ENCODE measurements at regions not wholly inside any gene's neighbourhood (a gene's known extent, or its start where the extent isn't known, plus 50 kb on each side); places are given as distances from the start of the nearest gene placed in this dataset. TPM values are rescaled to one million over a fixed set of nuclear protein-coding genes. Genes with fewer than 3 reads are reported as not detected.
"Not testable (repeated sequence)": the region's sequence is repeated elsewhere in the genome, so short reads cannot be mapped to it uniquely, and the experiment has no call there.

- ChIA-PET POLR2A (no interaction called here), CTCF (no interaction called here)
- DNase-seq: no peak
- H3K4me1 Mint-ChIP-seq (ENCODE audit: low read depth): no peaks in the 10 kb centered on the region
- no peaks in the 10 kb centered on the region for H3K9me3 Mint-ChIP-seq
- H3K36me3 Mint-ChIP-seq: no peaks in the 10 kb centered on the region
- no peak overlapping the region for H3K27ac Mint-ChIP-seq
- no peak overlapping the region for H3K4me3 Mint-ChIP-seq
- intact Hi-C loops (cut with micrococcal nuclease): no loop called here
- H3K27me3 Mint-ChIP-seq: no peaks in the 10 kb centered on the region
Measured at GRCh38 chr3:151544164-151544548, 83.3 kb upstream of the IGSF10 start.

GRCh38 chr3:151541178-151541577 lies 80.3 kb upstream of the IGSF10 start:
- no peaks in the 10 kb centered on the region for H3K4me1 Mint-ChIP-seq (ENCODE audit: low read depth)
- CTCF ChIA-PET: no interaction called here
- intact Hi-C loops (cut with micrococcal nuclease): no loop called here
- DNase-seq: no peak
- H3K27me3 Mint-ChIP-seq: no peaks in the 10 kb centered on the region
- no peak overlapping the region for H3K4me3 Mint-ChIP-seq
- POLR2A ChIA-PET: no interaction called here
- H3K36me3 Mint-ChIP-seq: no peaks in the 10 kb centered on the region
- no peak overlapping the region for H3K27ac Mint-ChIP-seq
- H3K9me3 Mint-ChIP-seq: no peaks in the 10 kb centered on the region

GRCh38 chr3:151539599-151539998 lies 78.7 kb upstream of the IGSF10 start:
- intact Hi-C loops (cut with micrococcal nuclease): no loop called here
- no peaks in the 10 kb centered on the region for H3K4me1 Mint-ChIP-seq (ENCODE audit: low read depth)
- H3K9me3 Mint-ChIP-seq: no peaks in the 10 kb centered on the region
- DNase-seq: no peak
- no peaks in the 10 kb centered on the region for H3K36me3 Mint-ChIP-seq
- ChIA-PET CTCF (no interaction called here), POLR2A (no interaction called here)
- no peak overlapping the region for H3K27ac Mint-ChIP-seq
- no peak overlapping the region for H3K4me3 Mint-ChIP-seq
- no peaks in the 10 kb centered on the region for H3K27me3 Mint-ChIP-seq

- ChIA-PET CTCF (no interaction called here), POLR2A (no interaction called here)
- DNase-seq: no peak
- Mint-ChIP-seq H3K4me1 (ENCODE audit: low read depth) (no peaks in the 10 kb centered on the region), H3K4me3 (no peak overlapping the region), H3K27ac (no peak overlapping the region), H3K36me3 (no peaks in the 10 kb centered on the region), H3K27me3 (no peaks in the 10 kb centered on the region), H3K9me3 (no peaks in the 10 kb centered on the region)
- intact Hi-C loops (cut with micrococcal nuclease): no loop called here
Measured at GRCh38 chr3:151538456-151539393, 77.9 kb upstream of the IGSF10 start.

GRCh38 chr3:151537726-151538125 lies 76.9 kb upstream of the IGSF10 start:
- ChIA-PET POLR2A (no interaction called here), CTCF (no interaction called here)
- Mint-ChIP-seq H3K4me3 (no peak overlapping the region), H3K36me3 (no peaks in the 10 kb centered on the region), H3K9me3 (no peaks in the 10 kb centered on the region), H3K4me1 (ENCODE audit: low read depth) (no peaks in the 10 kb centered on the region), H3K27ac (no peak overlapping the region), H3K27me3 (no peaks in the 10 kb centered on the region)
- intact Hi-C loops (cut with micrococcal nuclease): no loop called here
- no peak for DNase-seq

GRCh38 chr3:151526757-151527156 lies 65.9 kb upstream of the IGSF10 start:
- ChIA-PET CTCF (no interaction called here), POLR2A (no interaction called here)
- H3K27me3 Mint-ChIP-seq: peaks cover 4% of the 10 kb centered on the region
- no peak for DNase-seq
- no peaks in the 10 kb centered on the region for H3K9me3 Mint-ChIP-seq
- intact Hi-C loops (cut with micrococcal nuclease): no loop called here
- H3K36me3 Mint-ChIP-seq: no peaks in the 10 kb centered on the region
- no peak overlapping the region for H3K27ac Mint-ChIP-seq
- H3K4me1 Mint-ChIP-seq (ENCODE audit: low read depth): no peaks in the 10 kb centered on the region
- H3K4me3 Mint-ChIP-seq: no peak overlapping the region

GRCh38 chr3:151520105-151520504 lies 59.2 kb upstream of the IGSF10 start:
- CTCF ChIA-PET: no interaction called here

GRCh38 chr3:151511433-151511832 lies 50.6 kb upstream of the IGSF10 start:
- H3K36me3 Mint-ChIP-seq; H3K27ac Mint-ChIP-seq; H3K4me3 Mint-ChIP-seq; H3K9me3 Mint-ChIP-seq; CTCF ChIA-PET; POLR2A ChIA-PET; DNase-seq; H3K27me3 Mint-ChIP-seq; intact Hi-C loops (cut with micrococcal nuclease); H3K4me1 Mint-ChIP-seq (ENCODE audit: low read depth): not testable (repeated sequence)

More at GRCh38 chr3:151520105-151520504, 59.2 kb upstream of the IGSF10 start:
- no peak for DNase-seq
- no peaks in the 10 kb centered on the region for H3K9me3 Mint-ChIP-seq
- no peak overlapping the region for H3K27ac Mint-ChIP-seq
- POLR2A ChIA-PET: no interaction called here
- H3K36me3 Mint-ChIP-seq: no peaks in the 10 kb centered on the region
- H3K27me3 Mint-ChIP-seq: peaks cover 7% of the 10 kb centered on the region
- no peaks in the 10 kb centered on the region for H3K4me1 Mint-ChIP-seq (ENCODE audit: low read depth)
- no peak overlapping the region for H3K4me3 Mint-ChIP-seq
- intact Hi-C loops (cut with micrococcal nuclease): no loop called here

Small RNAs in the stretch of these regions (microRNA-seq; reads per million reads assigned to microRNA genes)
- gene MIR5186 (ENCODE audit: borderline microRNAs expressed, borderline number of aligned reads, borderline replicate concordance): not detected
